Stimulated activated CD4-positive, alpha-beta T cell treated with anti-CD3 and anti-CD28 coated beads, Interleukin-1b, Interleukin-23, amount 100 ng/mL, for 48 hours (primary cell): ENCODE measurements at regions not wholly inside any gene's neighbourhood (a gene's known extent, or its start where the extent isn't known, plus 50 kb on each side); places are given as distances from the start of the nearest gene placed in this dataset.
"Not testable (repeated sequence)": the region's sequence is repeated elsewhere in the genome, so short reads cannot be mapped to it uniquely, and the experiment has no call there.

Experiments used
- DNase-seq: peaks from one replicate; pipeline ENCODE4 v3.0.0-alpha.2; 2020

- no peak for DNase-seq
Observed at GRCh38 chr13:73657821-73658540, 476.2 kb downstream of the KLF12 start.

DNA sequence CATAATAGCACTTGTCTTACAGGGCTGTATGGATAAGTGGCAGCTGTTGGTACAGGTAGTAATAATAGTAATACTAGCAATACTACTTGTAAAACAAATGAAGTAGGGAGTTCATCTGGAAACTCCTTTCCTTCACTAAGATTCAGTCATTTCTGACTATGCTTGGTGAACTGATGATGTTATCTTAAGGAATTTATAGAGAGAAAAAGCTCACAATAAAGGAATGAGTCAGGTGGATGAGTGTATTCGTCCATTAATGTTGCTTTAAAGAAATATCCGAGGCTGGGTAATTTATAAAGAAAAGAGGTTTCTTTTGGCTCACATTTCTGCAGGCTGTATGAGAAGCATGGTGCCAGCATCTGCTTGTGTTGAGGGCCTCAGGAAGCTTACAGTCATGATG, 477.3 kb downstream of the KLF12 start:
- DNase-seq = no peak

DNA sequence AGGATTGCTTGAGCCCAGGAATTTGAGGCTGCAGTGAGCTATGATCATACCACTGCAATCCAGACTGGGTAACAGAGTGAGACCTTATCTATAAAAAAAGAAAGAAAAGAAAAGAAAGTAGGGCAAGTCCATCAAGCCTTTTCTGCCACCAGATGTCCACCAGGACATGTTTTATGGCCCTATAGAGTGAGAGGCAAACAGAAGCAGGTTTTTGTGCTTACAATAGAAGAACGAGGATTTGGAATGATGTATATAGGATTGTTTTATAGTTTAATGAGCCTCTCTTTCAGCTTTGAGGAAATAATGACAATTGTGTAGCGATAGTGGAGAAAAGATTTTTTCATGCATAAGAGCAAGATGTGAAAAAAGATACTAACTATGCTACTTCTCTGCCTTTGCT, 480.5 kb downstream of the KLF12 start:
- no peak for DNase-seq

- DNase-seq = no peak
Observed at GRCh38 chr13:73647417-73647816, 486.8 kb downstream of the KLF12 start.

- DNase-seq = not testable (repeated sequence)
Observed at GRCh38 chr13:73640476-73641179, 493.6 kb downstream of the KLF12 start.

- no peak for DNase-seq
Observed at GRCh38 chr13:73635166-73635787, 498.9 kb downstream of the KLF12 start.

DNA sequence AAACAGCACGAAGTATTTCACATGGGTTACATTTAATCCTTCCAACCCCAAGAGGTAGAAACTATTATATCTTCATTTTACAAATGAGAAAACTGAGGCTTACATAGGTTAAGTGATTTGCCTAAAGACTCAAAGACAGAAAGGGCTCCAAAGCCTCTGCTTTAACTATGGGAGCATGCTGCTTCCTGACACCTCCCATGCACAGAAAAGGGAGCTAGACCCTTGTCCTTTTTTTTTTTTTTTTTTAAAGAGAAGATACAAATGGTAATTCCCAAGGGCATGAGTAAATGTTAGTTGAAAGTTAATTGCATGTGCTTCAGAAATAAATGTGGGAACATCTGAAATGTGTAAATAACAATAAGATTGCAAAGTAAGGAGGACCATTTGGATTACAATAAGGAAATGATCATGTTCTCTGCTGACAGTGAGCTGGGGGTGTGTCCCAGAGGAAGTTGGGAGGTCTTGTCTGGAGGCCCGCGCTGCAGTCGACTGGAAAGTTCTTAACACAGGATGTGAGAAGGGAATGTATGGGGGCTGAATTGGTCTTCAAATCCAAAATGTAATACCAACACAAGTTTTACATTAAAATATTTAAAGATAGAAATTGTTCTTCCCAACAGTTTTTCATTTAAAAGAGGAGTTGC, 500.3 kb downstream of the KLF12 start:
- no peak for DNase-seq

- no peak for DNase-seq
Observed at GRCh38 chr13:73631411-73631810, 502.8 kb downstream of the KLF12 start.

- no peak for DNase-seq
Observed at GRCh38 chr13:73625562-73626339, 508.5 kb downstream of the KLF12 start.

GRCh38 chr13:73623281-73623680, 510.9 kb downstream of the KLF12 start:
- DNase-seq = no peak

GRCh38 chr13:73622381-73622780, 511.8 kb downstream of the KLF12 start:
- no peak for DNase-seq

GRCh38 chr13:73618275-73618865, 515.8 kb downstream of the KLF12 start:
- no peak for DNase-seq

DNA sequence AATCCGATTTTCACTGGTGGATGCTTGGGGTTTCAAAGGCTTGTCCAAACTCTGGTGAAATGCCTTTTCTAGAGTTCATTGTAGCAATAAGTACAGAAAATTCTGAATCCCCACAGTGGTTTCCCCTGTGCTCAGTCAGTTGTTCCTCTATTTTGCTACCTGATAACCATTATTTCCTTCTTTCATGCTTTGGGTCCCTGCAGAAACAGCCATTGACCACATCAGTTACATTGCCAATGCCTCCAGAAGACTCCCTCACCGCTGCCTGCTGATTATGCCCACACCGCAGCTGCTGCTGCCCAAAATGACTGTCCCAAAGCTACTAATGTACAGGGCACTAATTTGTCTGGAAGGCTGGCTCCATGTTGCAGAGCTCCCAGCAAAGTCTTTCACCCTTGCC, 517.3 kb downstream of the KLF12 start:
- DNase-seq = no peak

- no peak for DNase-seq
Observed at GRCh38 chr13:73610799-73611592, 523.2 kb downstream of the KLF12 start.

DNA sequence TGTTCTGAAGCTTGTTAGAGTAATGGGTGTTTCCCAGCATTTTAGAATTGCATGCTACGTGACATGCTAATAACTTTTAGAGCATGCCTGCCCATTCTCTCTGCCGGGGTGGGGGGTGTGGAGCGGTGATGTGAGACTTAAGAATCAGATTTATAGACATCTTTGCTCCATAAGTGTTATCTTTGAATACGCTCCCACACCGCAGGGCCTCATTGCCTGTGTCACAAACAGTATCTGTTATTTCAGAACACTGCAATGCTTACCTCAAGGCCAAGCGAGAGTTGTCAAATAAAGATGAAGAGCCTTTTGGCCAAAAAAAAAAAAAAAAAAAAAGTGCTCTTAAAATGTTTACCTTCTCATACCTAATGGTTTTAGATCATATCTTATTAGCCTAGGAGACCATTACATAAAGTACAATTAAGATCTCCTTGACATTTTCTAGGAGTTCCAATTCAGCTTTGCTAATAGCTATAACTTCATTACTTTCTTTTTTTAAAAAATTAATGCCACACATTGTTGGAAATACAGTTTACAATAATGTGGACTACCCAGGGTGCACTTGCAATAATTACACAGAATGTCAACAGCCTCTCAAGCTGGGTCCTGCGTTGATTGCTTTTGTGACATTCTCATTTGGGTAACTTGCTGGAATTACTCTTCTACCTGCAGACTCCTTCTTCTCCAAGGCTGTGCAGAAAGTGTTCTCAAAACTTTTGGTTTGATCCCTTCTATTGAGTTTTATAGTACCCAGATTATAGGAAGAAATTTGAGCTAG, 525.3 kb downstream of the KLF12 start:
- no peak for DNase-seq

GRCh38 chr13:73608157-73608516, 526.1 kb downstream of the KLF12 start:
- DNase-seq = no peak

- no peak for DNase-seq
Observed at GRCh38 chr13:73607489-73608156, 526.6 kb downstream of the KLF12 start.

- no peak for DNase-seq
Observed at GRCh38 chr13:73603646-73604045, 530.6 kb downstream of the KLF12 start.

- DNase-seq = no peak
Observed at GRCh38 chr13:73602295-73602694, 531.9 kb downstream of the KLF12 start.

DNA sequence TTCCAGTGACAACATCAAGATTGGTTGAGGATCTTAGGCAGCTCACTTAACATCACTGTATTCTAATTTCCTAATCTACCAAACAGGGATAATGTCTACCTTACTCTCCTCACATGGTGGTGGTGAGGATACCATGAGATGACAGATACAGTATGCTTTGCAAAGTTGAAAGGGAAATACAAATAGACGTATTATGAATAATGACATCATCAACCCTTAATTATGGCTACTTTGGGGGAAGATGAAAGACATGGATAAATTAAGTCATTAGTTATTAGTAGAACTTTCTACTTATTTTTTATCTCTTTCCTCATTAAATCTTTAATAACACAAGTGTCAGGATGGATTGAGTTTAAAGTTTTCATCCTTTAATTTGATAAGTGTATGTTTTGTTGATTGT, 532.5 kb downstream of the KLF12 start:
- no peak for DNase-seq
